ENCODE measurements at regions not wholly inside any gene's neighbourhood (a gene's known extent, or its start where the extent isn't known, plus 50 kb on each side); places are given as distances from the start of the nearest gene placed in this dataset.

GRCh38 chr9:89939626-89940292 lies 334.9 kb downstream of the GADD45G start:
- Histone ChIP-seq H3K4me2 (ENCODE audit: control insufficient read depth, extremely low read depth, insufficient read depth, low read depth, low read length) (no peak overlapping the region), H3K9ac (ENCODE audit: control insufficient read depth, extremely low read depth, insufficient read depth, low read length) (no peak overlapping the region), H3K9me1 (ENCODE audit: control insufficient read depth, extremely low read depth, insufficient read depth, low read length) (no peaks in the 10 kb centered on the region), H3K79me2 (ENCODE audit: control insufficient read depth, insufficient read depth, low read length) (no peaks in the 10 kb centered on the region), H3K9me3 (ENCODE audit: control insufficient read depth, low read depth, low read length) (no peaks in the 10 kb centered on the region), H3K27ac (ENCODE audit: control insufficient read depth, insufficient read depth, low read length) (no peak overlapping the region), H4K20me1 (ENCODE audit: control insufficient read depth, extremely low read depth, insufficient read depth, low read length) (no peaks in the 10 kb centered on the region), H3K27me3 (ENCODE audit: control insufficient read depth, extremely low read depth, insufficient read depth, low read length) (peaks cover 24% of the 10 kb centered on the region), H3K36me3 (ENCODE audit: control insufficient read depth in 2 of 2, extremely low read depth in 1 of 2, insufficient read depth in 2 of 2, low read length in 2 of 2) (no peaks in the 10 kb centered on the region), H3K4me3 (ENCODE audit: control insufficient read depth in 2 of 3, extremely low read depth in 1 of 3, insufficient read depth in 2 of 3, low read depth in 1 of 3, low read length in 3 of 3) (no peak overlapping the region), H2AFZ (ENCODE audit: control insufficient read depth, low read length) (no peak overlapping the region), H3K4me1 (ENCODE audit: control insufficient read depth, extremely low read depth, insufficient read depth, low read length) (peaks cover 3% of the 10 kb centered on the region)
- TF ChIP-seq EZH2 (IDR thresholded peaks at IDR 0.05; ENCODE audit: low read length) (no peak), CTCF (optimal IDR thresholded peaks at IDR 0.05 in 1 of 3, IDR thresholded peaks at IDR 0.05 in 1 of 3, conservative IDR thresholded peaks at IDR 0.05 in 1 of 3; ENCODE audit: extremely low read depth in 1 of 3, insufficient read depth in 2 of 3, low read length in 3 of 3) (no peak)
- DNase-seq (ENCODE audit: low read depth, low spot score): no peak
- dilution Hi-C loops (cut with MboI; ENCODE audit: extremely low pct_ligation_motif_present, low sequenced_read_pairs): no loop called here
- FAIRE-seq: no peak

GRCh38 chr9:89940625-89941024 lies 335.8 kb downstream of the GADD45G start:
- no peak overlapping the region for H3K4me2 ChIP-seq (ENCODE audit: control insufficient read depth, extremely low read depth, insufficient read depth, low read depth, low read length)
- DNase-seq (ENCODE audit: low read depth, low spot score) (no peak), FAIRE-seq (no peak)
- no peaks in the 10 kb centered on the region for H3K9me1 ChIP-seq (ENCODE audit: control insufficient read depth, extremely low read depth, insufficient read depth, low read length)
- H4K20me1 ChIP-seq (ENCODE audit: control insufficient read depth, extremely low read depth, insufficient read depth, low read length): no peaks in the 10 kb centered on the region
- peaks cover 24% of the 10 kb centered on the region for H3K27me3 ChIP-seq (ENCODE audit: control insufficient read depth, extremely low read depth, insufficient read depth, low read length)
- no peak overlapping the region for H3K4me3 ChIP-seq (ENCODE audit: control insufficient read depth in 2 of 3, extremely low read depth in 1 of 3, insufficient read depth in 2 of 3, low read depth in 1 of 3, low read length in 3 of 3)
- dilution Hi-C loops (cut with MboI; ENCODE audit: extremely low pct_ligation_motif_present, low sequenced_read_pairs): no loop called here
- H3K9me3 ChIP-seq (ENCODE audit: control insufficient read depth, low read depth, low read length): no peaks in the 10 kb centered on the region
- TF ChIP-seq EZH2 (IDR thresholded peaks at IDR 0.05; ENCODE audit: low read length) (no peak), CTCF (optimal IDR thresholded peaks at IDR 0.05 in 1 of 3, IDR thresholded peaks at IDR 0.05 in 1 of 3, conservative IDR thresholded peaks at IDR 0.05 in 1 of 3; ENCODE audit: extremely low read depth in 1 of 3, insufficient read depth in 2 of 3, low read length in 3 of 3) (no peak)
- no peak overlapping the region for H3K27ac ChIP-seq (ENCODE audit: control insufficient read depth, insufficient read depth, low read length)
- peaks cover 3% of the 10 kb centered on the region for H3K4me1 ChIP-seq (ENCODE audit: control insufficient read depth, extremely low read depth, insufficient read depth, low read length)
- H3K9ac ChIP-seq (ENCODE audit: control insufficient read depth, extremely low read depth, insufficient read depth, low read length): no peak overlapping the region
- H2AFZ ChIP-seq (ENCODE audit: control insufficient read depth, low read length): no peak overlapping the region
- no peaks in the 10 kb centered on the region for H3K36me3 ChIP-seq (ENCODE audit: control insufficient read depth in 2 of 2, extremely low read depth in 1 of 2, insufficient read depth in 2 of 2, low read length in 2 of 2)
- no peaks in the 10 kb centered on the region for H3K79me2 ChIP-seq (ENCODE audit: control insufficient read depth, insufficient read depth, low read length)

Measured in keratinocyte (primary cell).